ENCODE measurements at regions not wholly inside any gene's neighbourhood (a gene's known extent, or its start where the extent isn't known, plus 50 kb on each side); places are given as distances from the start of the nearest gene placed in this dataset.

GRCh38 chr2:6794448-6794847 lies 71.3 kb downstream of the CMPK2 start:
- no peak for DNase-seq

Data from DMS79 treated with DMSO at 0.1 percent for 48 hours (cell line).